SK-N-SH treated with all-trans-retinoic acid at 6 μM for 48 hours (cell line): ENCODE measurements at regions not wholly inside any gene's neighbourhood (a gene's known extent, or its start where the extent isn't known, plus 50 kb on each side); places are given as distances from the start of the nearest gene placed in this dataset.

ENCODE experiments used
- ATAC-seq: fragments of 200-7000 bp; cut with Tn5 transposase; 3 replicates; pipeline ENCODE4 v1.9.1; 2020; ENCODE audit warnings: mild to moderate bottlenecking, moderate library complexity
- ARNTL ChIP-seq: fragments of 450-650 bp; formaldehyde crosslinking; IDR thresholded peaks from 2 replicates; pipeline ENCODE4 v1.5.0; 2020; ENCODE audit warnings: low read depth, mild to moderate bottlenecking, moderate library complexity, borderline replicate concordance
- BACH2 ChIP-seq: fragments of 250-450 bp; sonication (Bioruptor Pico); IDR thresholded peaks from 2 replicates; pipeline ENCODE4 v1.9.0; 2021; ENCODE audit warnings: mild to moderate bottlenecking, borderline replicate concordance
- CSDC2 ChIP-seq: fragments of 250-450 bp; sonication (Bioruptor Pico); IDR thresholded peaks from 2 replicates; pipeline ENCODE4 v1.5.0; 2020; ENCODE audit warnings: mild to moderate bottlenecking, moderate library complexity
- CSRNP3 ChIP-seq: fragments of 250-450 bp; sonication (Bioruptor Pico); IDR thresholded peaks from 2 replicates; pipeline ENCODE4 v1.5.1; 2021; ENCODE audit warnings: mild to moderate bottlenecking, moderate library complexity
- ESRRG ChIP-seq: fragments of 250-450 bp; sonication (Bioruptor Pico); IDR thresholded peaks from 2 replicates; pipeline ENCODE4 v1.6.1; 2021; ENCODE audit warnings: mild to moderate bottlenecking
- ISL1 ChIP-seq: fragments of 250-450 bp; sonication (Bioruptor Pico); IDR thresholded peaks from 2 replicates; pipeline ENCODE4 v2.1.2; 2022; ENCODE audit warnings: mild to moderate bottlenecking, moderate library complexity
- OSR1 ChIP-seq: fragments of 250-450 bp; sonication (Bioruptor Pico); IDR thresholded peaks from 2 replicates; pipeline ENCODE4 v1.8.0; 2022; ENCODE audit warnings: moderate library complexity, mild to moderate bottlenecking, inconsistent platforms
- POU6F1 ChIP-seq: fragments of 250-450 bp; sonication (Bioruptor Pico); IDR thresholded peaks from 2 replicates; pipeline ENCODE4 v1.8.0; 2021; ENCODE audit warnings: low read depth, mild to moderate bottlenecking, moderate library complexity, borderline replicate concordance
- PPARA ChIP-seq: fragments of 250-450 bp; sonication (Bioruptor Pico); IDR thresholded peaks from 2 replicates; pipeline ENCODE4 v1.5.0; 2020; ENCODE audit warnings: mild to moderate bottlenecking, borderline replicate concordance
- RARB ChIP-seq: fragments of 250-450 bp; sonication (Bioruptor Pico); IDR thresholded peaks from 2 replicates; pipeline ENCODE4 v1.8.0; 2021; ENCODE audit warnings: mild to moderate bottlenecking, moderate library complexity
- SNAI2 ChIP-seq: fragments of 250-450 bp; sonication (Bioruptor Pico); IDR thresholded peaks from 2 replicates; pipeline ENCODE4 v1.5.0; 2020; ENCODE audit warnings: mild to moderate bottlenecking, moderate library complexity
- TCF4 ChIP-seq: fragments of 250-450 bp; sonication (Bioruptor Pico); IDR thresholded peaks from 2 replicates; pipeline ENCODE4 v1.8.0; 2021; ENCODE audit warnings: mild to moderate bottlenecking, moderate library complexity, borderline replicate concordance
- TOX ChIP-seq: fragments of 250-450 bp; sonication (Bioruptor Pico); IDR thresholded peaks from 2 replicates; pipeline ENCODE4 v1.8.0; 2021; ENCODE audit warnings: mild to moderate bottlenecking, moderate library complexity, borderline replicate concordance
- ZC3H10 ChIP-seq: fragments of 250-450 bp; sonication (Bioruptor Pico); IDR thresholded peaks from 2 replicates; pipeline ENCODE4 v1.5.1; 2021; ENCODE audit warnings: mild to moderate bottlenecking, moderate library complexity
- ZFP30 ChIP-seq: fragments of 450-650 bp; formaldehyde crosslinking; IDR thresholded peaks from 2 replicates; pipeline ENCODE4 v1.5.0; 2022; ENCODE audit warnings: mild to moderate bottlenecking, moderate library complexity
- ZNF565 ChIP-seq: fragments of 450-650 bp; formaldehyde crosslinking; conservative IDR thresholded peaks from 2 replicates; pipeline ENCODE4 v1.5.0; 2020; ENCODE audit warnings: low read depth, mild to moderate bottlenecking, moderate library complexity
- ZNF70 ChIP-seq: fragments of 450-650 bp; formaldehyde crosslinking; IDR thresholded peaks from 2 replicates; pipeline ENCODE4 v1.5.0; 2020; ENCODE audit warnings: mild to moderate bottlenecking, moderate library complexity
- ZNF8 ChIP-seq: fragments of 450-650 bp; formaldehyde crosslinking; IDR thresholded peaks from 2 replicates; pipeline ENCODE4 v1.5.0; 2020; ENCODE audit warnings: mild to moderate bottlenecking, moderate library complexity
- TF ChIP-seq, protein P1 (sequence below): fragments of 250-450 bp; sonication (Bioruptor Pico); IDR thresholded peaks from 2 replicates; pipeline ENCODE4 v1.5.0; 2020; ENCODE audit warnings: mild to moderate bottlenecking, moderate library complexity
- TF ChIP-seq, protein P2 (sequence below): fragments of 250-450 bp; sonication (Bioruptor Pico); IDR thresholded peaks from 2 replicates; pipeline ENCODE4 v1.8.0; 2020; ENCODE audit warnings: mild to moderate bottlenecking, moderate library complexity, borderline replicate concordance

DNA sequence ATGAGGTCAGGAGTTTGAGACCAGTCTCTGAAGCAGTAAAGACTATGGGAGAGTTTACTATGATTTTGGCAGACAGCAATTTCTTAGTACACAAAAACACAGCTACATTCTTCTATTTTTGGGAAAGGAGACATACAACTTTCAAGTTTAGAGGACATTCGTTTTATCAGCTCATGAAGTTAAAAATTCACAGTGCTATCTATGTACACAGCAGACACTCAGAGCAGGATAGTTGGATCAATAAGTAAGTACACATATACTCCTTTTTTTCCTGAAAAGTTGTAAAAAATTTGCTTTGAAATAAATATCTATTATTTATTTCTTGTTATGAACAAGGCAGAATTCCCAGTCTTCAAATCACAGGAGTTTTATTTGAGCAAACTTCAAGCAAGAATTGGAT, 159.7 kb downstream of the SERPINI1 start:
- no peak for ATAC-seq
- TF ChIP-seq ZNF70 (CRISPR knock-in tag), result no peak
- no peak for TF ChIP-seq CSRNP3 (CRISPR knock-in tag)
- no peak for TF ChIP-seq CSDC2 (CRISPR knock-in tag)
- TF ChIP-seq ZFP30 (CRISPR knock-in tag), result no peak
- no peak for TF ChIP-seq RARB (CRISPR knock-in tag)
- TF ChIP-seq ZNF8 (CRISPR knock-in tag), result no peak
- no peak for TF ChIP-seq OSR1 (CRISPR knock-in tag)
- TF ChIP-seq ARNTL, result no peak
- no peak for TF ChIP-seq ZNF565 (CRISPR knock-in tag)
- no peak for TF ChIP-seq TOX (CRISPR knock-in tag)
- TF ChIP-seq POU6F1 (CRISPR knock-in tag), result no peak
- TF ChIP-seq, protein P1, sequence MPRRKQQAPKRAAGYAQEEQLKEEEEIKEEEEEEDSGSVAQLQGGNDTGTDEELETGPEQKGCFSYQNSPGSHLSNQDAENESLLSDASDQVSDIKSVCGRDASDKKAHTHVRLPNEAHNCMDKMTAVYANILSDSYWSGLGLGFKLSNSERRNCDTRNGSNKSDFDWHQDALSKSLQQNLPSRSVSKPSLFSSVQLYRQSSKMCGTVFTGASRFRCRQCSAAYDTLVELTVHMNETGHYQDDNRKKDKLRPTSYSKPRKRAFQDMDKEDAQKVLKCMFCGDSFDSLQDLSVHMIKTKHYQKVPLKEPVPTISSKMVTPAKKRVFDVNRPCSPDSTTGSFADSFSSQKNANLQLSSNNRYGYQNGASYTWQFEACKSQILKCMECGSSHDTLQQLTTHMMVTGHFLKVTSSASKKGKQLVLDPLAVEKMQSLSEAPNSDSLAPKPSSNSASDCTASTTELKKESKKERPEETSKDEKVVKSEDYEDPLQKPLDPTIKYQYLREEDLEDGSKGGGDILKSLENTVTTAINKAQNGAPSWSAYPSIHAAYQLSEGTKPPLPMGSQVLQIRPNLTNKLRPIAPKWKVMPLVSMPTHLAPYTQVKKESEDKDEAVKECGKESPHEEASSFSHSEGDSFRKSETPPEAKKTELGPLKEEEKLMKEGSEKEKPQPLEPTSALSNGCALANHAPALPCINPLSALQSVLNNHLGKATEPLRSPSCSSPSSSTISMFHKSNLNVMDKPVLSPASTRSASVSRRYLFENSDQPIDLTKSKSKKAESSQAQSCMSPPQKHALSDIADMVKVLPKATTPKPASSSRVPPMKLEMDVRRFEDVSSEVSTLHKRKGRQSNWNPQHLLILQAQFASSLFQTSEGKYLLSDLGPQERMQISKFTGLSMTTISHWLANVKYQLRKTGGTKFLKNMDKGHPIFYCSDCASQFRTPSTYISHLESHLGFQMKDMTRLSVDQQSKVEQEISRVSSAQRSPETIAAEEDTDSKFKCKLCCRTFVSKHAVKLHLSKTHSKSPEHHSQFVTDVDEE (CRISPR knock-in tag), result no peak
- TF ChIP-seq PPARA (CRISPR knock-in tag), result no peak
- no peak for TF ChIP-seq BACH2
- no peak for TF ChIP-seq ZC3H10 (CRISPR knock-in tag)
- TF ChIP-seq, protein P2, sequence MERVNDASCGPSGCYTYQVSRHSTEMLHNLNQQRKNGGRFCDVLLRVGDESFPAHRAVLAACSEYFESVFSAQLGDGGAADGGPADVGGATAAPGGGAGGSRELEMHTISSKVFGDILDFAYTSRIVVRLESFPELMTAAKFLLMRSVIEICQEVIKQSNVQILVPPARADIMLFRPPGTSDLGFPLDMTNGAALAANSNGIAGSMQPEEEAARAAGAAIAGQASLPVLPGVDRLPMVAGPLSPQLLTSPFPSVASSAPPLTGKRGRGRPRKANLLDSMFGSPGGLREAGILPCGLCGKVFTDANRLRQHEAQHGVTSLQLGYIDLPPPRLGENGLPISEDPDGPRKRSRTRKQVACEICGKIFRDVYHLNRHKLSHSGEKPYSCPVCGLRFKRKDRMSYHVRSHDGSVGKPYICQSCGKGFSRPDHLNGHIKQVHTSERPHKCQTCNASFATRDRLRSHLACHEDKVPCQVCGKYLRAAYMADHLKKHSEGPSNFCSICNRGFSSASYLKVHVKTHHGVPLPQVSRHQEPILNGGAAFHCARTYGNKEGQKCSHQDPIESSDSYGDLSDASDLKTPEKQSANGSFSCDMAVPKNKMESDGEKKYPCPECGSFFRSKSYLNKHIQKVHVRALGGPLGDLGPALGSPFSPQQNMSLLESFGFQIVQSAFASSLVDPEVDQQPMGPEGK (CRISPR knock-in tag), result no peak
- no peak for TF ChIP-seq SNAI2 (CRISPR knock-in tag)

GRCh38 chr3:167892205-167892604, 156.7 kb downstream of the SERPINI1 start:
- TF ChIP-seq TCF4 (no peak), CSDC2 (CRISPR knock-in tag) (no peak), BACH2 (no peak), ZNF565 (CRISPR knock-in tag) (no peak), ESRRG (CRISPR knock-in tag) (no peak), POU6F1 (CRISPR knock-in tag) (no peak), ZNF8 (CRISPR knock-in tag) (no peak), ISL1 (CRISPR knock-in tag) (no peak)
- TF ChIP-seq, protein P1 (CRISPR knock-in tag), result no peak
- TF ChIP-seq, all 23 proteins: peak for 0
- ATAC-seq, result no peak
